Mesendoderm (in vitro differentiated cells): ENCODE measurements at regions not wholly inside any gene's neighbourhood (a gene's known extent, or its start where the extent isn't known, plus 50 kb on each side); places are given as distances from the start of the nearest gene placed in this dataset.

ENCODE experiments used
- DNase-seq: peaks from one replicate; pipeline ENCODE4 v3.0.0; 2013
- H2AK5ac ChIP-seq: 2 replicates; pipeline ENCODE4 v1.6.1; 2013; ENCODE audit warnings: low read length, inconsistent platforms
- H2BK120ac ChIP-seq: 2 replicates; pipeline ENCODE4 v1.6.1; 2013; ENCODE audit warnings: low read depth, mild to moderate bottlenecking, low read length, moderate library complexity, mixed read lengths
- H2BK15ac ChIP-seq: replicated peaks from 2 replicates; pipeline ENCODE4 v1.6.1; 2013; ENCODE audit warnings: low read depth, mild to moderate bottlenecking, moderate library complexity
- H2BK5ac ChIP-seq: 2 replicates; pipeline ENCODE4 v1.6.1; 2013; ENCODE audit warnings: low read length, inconsistent platforms
- H3K18ac ChIP-seq: 2 replicates; pipeline ENCODE4 v1.6.1; 2013; ENCODE audit warnings: mild to moderate bottlenecking, low read length, mixed read lengths
- H3K23ac ChIP-seq: one replicate; pipeline ENCODE4 v1.6.1; 2013; ENCODE audit warnings: low read length
- H3K27ac ChIP-seq: 2 replicates; pipeline ENCODE4 v1.5.1; 2013; ENCODE audit warnings: low read depth, mild to moderate bottlenecking, inconsistent platforms, low read length, moderate library complexity
- H3K27me3 ChIP-seq: 2 replicates; pipeline ENCODE4 v1.6.1; 2013; ENCODE audit warnings: low read length, control low read depth, mild to moderate bottlenecking, inconsistent platforms; ENCODE audit not compliant: insufficient read depth, poor library complexity
- H3K36me3 ChIP-seq: 2 replicates; pipeline ENCODE4 v1.6.1; 2013; ENCODE audit warnings: low read length, inconsistent platforms; ENCODE audit not compliant: control insufficient read depth, insufficient read depth
- H3K4ac ChIP-seq: one replicate; pipeline ENCODE4 v1.6.1; 2013; ENCODE audit warnings: low read depth, mild to moderate bottlenecking, low read length, moderate library complexity
- H3K4me1 ChIP-seq: 2 replicates; pipeline ENCODE4 v1.6.1; 2013; ENCODE audit warnings: low read depth, low read length, inconsistent platforms; ENCODE audit not compliant: control insufficient read depth
- H3K4me2 ChIP-seq: 2 replicates; pipeline ENCODE4 v1.6.1; 2013; ENCODE audit warnings: low read length
- H3K4me3 ChIP-seq: 2 replicates; pipeline ENCODE4 v1.5.1; 2013; ENCODE audit warnings: mild to moderate bottlenecking, low read length
- H3K56ac ChIP-seq: one replicate; pipeline ENCODE4 v1.6.1; 2013; ENCODE audit warnings: low read length
- H3K79me1 ChIP-seq: 2 replicates; pipeline ENCODE4 v1.6.1; 2013; ENCODE audit warnings: low read length, inconsistent platforms
- H3K79me2 ChIP-seq: 2 replicates; pipeline ENCODE4 v1.6.1; 2013; ENCODE audit warnings: mild to moderate bottlenecking, low read length; ENCODE audit not compliant: control insufficient read depth, insufficient read depth
- H3K9ac ChIP-seq: 2 replicates; pipeline ENCODE4 v1.6.1; 2013; ENCODE audit warnings: low read length, inconsistent platforms
- H4K5ac ChIP-seq: one replicate; pipeline ENCODE4 v1.6.1; 2013; ENCODE audit warnings: low read length
- H4K8ac ChIP-seq: one replicate; pipeline ENCODE4 v1.6.1; 2013; ENCODE audit warnings: low read depth, mild to moderate bottlenecking, control low read depth, low read length, moderate library complexity
- WGBS: extraction: QIAGEN DNeasy Blood & Tissue Kit; methylation state at CpG from one replicate; pipeline ENCODE4 v1.1.7; 2013; ENCODE audit warnings: low lambda C conversion rate, missing lambda C conversion rate; ENCODE audit not compliant: insufficient coverage; ENCODE audit errors: extremely low coverage; 5-methylcytosine and 5-hydroxymethylcytosine counted together

GRCh38 chr5:38636626-38637025 lies 80.2 kb upstream of the LIFR start:
- H3K27me3 ChIP-seq: no peaks in the 10 kb centered on the region
- H3K27ac ChIP-seq: no peak overlapping the region
- no peaks in the 10 kb centered on the region for H3K4me1 ChIP-seq
- H2BK5ac ChIP-seq: no peak overlapping the region
- no peak for DNase-seq
- H3K9ac ChIP-seq: no peak overlapping the region
- no peak overlapping the region for H2BK120ac ChIP-seq
- H3K18ac ChIP-seq: no peak overlapping the region
- H3K79me1 ChIP-seq: no peaks in the 10 kb centered on the region
- no peak overlapping the region for H4K8ac ChIP-seq
- no peak overlapping the region for H3K4ac ChIP-seq
- no CpG with 5 or more reads among the region's 4 CpGs for WGBS
- H3K23ac ChIP-seq: no peak overlapping the region
- H3K56ac ChIP-seq: no peak overlapping the region
- H3K36me3 ChIP-seq: no peaks in the 10 kb centered on the region
- H3K4me2 ChIP-seq: no peak overlapping the region
- H4K5ac ChIP-seq: no peak overlapping the region
- H3K4me3 ChIP-seq: no peak overlapping the region
- H3K79me2 ChIP-seq: no peaks in the 10 kb centered on the region
- H2BK15ac ChIP-seq: no peak overlapping the region
- no peak overlapping the region for H2AK5ac ChIP-seq

- Histone ChIP-seq H3K23ac (no peak overlapping the region), H3K27me3 (no peaks in the 10 kb centered on the region), H4K8ac (no peak overlapping the region), H3K18ac (no peak overlapping the region), H3K56ac (no peak overlapping the region), H3K27ac (no peak overlapping the region), H2AK5ac (no peak overlapping the region), H3K4me1 (no peaks in the 10 kb centered on the region), H3K36me3 (no peaks in the 10 kb centered on the region), H3K4ac (no peak overlapping the region), H3K4me3 (no peak overlapping the region), H3K79me1 (no peaks in the 10 kb centered on the region), H4K5ac (no peak overlapping the region), H2BK5ac (no peak overlapping the region), H3K4me2 (no peak overlapping the region), H3K79me2 (no peaks in the 10 kb centered on the region), H3K9ac (no peak overlapping the region), H2BK120ac (no peak overlapping the region), H2BK15ac (no peak overlapping the region)
- DNase-seq: no peak
- WGBS: no CpG with 5 or more reads among the region's 5 CpGs
These were observed 82.2 kb upstream of the LIFR start for GRCh38 chr5:38638656-38639055.

GRCh38 chr5:38639377-38640358 lies 83.2 kb upstream of the LIFR start:
- H3K79me2 ChIP-seq: no peaks in the 10 kb centered on the region
- no peaks in the 10 kb centered on the region for H3K79me1 ChIP-seq
- no peaks in the 10 kb centered on the region for H3K27me3 ChIP-seq
- no peak overlapping the region for H2BK15ac ChIP-seq
- no peak overlapping the region for H3K18ac ChIP-seq
- no peak overlapping the region for H3K23ac ChIP-seq
- no peak overlapping the region for H2AK5ac ChIP-seq
- no peak overlapping the region for H3K9ac ChIP-seq
- H3K56ac ChIP-seq: no peak overlapping the region
- no peak overlapping the region for H3K4ac ChIP-seq
- no peak overlapping the region for H2BK5ac ChIP-seq
- DNase-seq: no peak
- no peak overlapping the region for H3K4me3 ChIP-seq
- H2BK120ac ChIP-seq: no peak overlapping the region
- H3K27ac ChIP-seq: no peak overlapping the region
- no peak overlapping the region for H4K5ac ChIP-seq
- no peak overlapping the region for H4K8ac ChIP-seq
- H3K4me2 ChIP-seq: no peak overlapping the region
- H3K36me3 ChIP-seq: no peaks in the 10 kb centered on the region
- WGBS: no CpG with 5 or more reads among the region's 6 CpGs
- no peaks in the 10 kb centered on the region for H3K4me1 ChIP-seq

GRCh38 chr5:38641003-38641402 lies 84.6 kb upstream of the LIFR start:
- Histone ChIP-seq H3K4ac (no peak overlapping the region), H3K36me3 (no peaks in the 10 kb centered on the region), H3K27ac (no peak overlapping the region), H3K56ac (no peak overlapping the region), H3K23ac (no peak overlapping the region), H2BK5ac (no peak overlapping the region), H4K8ac (no peak overlapping the region), H3K79me1 (no peaks in the 10 kb centered on the region), H3K18ac (no peak overlapping the region), H3K9ac (no peak overlapping the region), H3K27me3 (no peaks in the 10 kb centered on the region), H3K4me2 (no peak overlapping the region), H2BK120ac (no peak overlapping the region), H3K79me2 (no peaks in the 10 kb centered on the region), H4K5ac (no peak overlapping the region), H2BK15ac (no peak overlapping the region), H2AK5ac (no peak overlapping the region), H3K4me1 (no peaks in the 10 kb centered on the region), H3K4me3 (no peak overlapping the region)
- WGBS: no CpG with 5 or more reads among the region's 3 CpGs
- DNase-seq: no peak

GRCh38 chr5:38642189-38642911 lies 85.9 kb upstream of the LIFR start:
- Histone ChIP-seq H3K56ac (no peak overlapping the region), H3K4ac (no peak overlapping the region), H3K36me3 (no peaks in the 10 kb centered on the region), H2BK120ac (no peak overlapping the region), H2BK15ac (no peak overlapping the region), H4K5ac (no peak overlapping the region), H3K4me2 (no peak overlapping the region), H3K27me3 (no peaks in the 10 kb centered on the region), H3K4me1 (no peaks in the 10 kb centered on the region), H4K8ac (no peak overlapping the region), H3K23ac (no peak overlapping the region), H3K9ac (no peak overlapping the region), H2AK5ac (no peak overlapping the region), H3K79me1 (no peaks in the 10 kb centered on the region), H3K79me2 (no peaks in the 10 kb centered on the region), H3K27ac (no peak overlapping the region), H3K4me3 (no peak overlapping the region), H2BK5ac (no peak overlapping the region), H3K18ac (no peak overlapping the region)
- no CpG with 5 or more reads among the region's 7 CpGs for WGBS
- DNase-seq: no peak
